ENCODE measurements at regions not wholly inside any gene's neighbourhood (a gene's known extent, or its start where the extent isn't known, plus 50 kb on each side); places are given as distances from the start of the nearest gene placed in this dataset.

GRCh38 chr9:38180656-38181055 lies 111.6 kb upstream of the SHB start:
- H3K79me2 ChIP-seq: no peaks in the 10 kb centered on the region
- no peaks in the 10 kb centered on the region for H3K9me3 ChIP-seq (ENCODE audit: control insufficient read depth, low read length)
- no peak overlapping the region for H3K4me2 ChIP-seq (ENCODE audit: low read length)
- no peak overlapping the region for H3K27ac ChIP-seq
- H3K4me3 ChIP-seq (ENCODE audit: low read depth, low read length): no peak overlapping the region
- no peaks in the 10 kb centered on the region for H3K27me3 ChIP-seq (ENCODE audit: control insufficient read depth, insufficient read depth, low read length)
- H2AFZ ChIP-seq: no peak overlapping the region
- H3K4me1 ChIP-seq: no peaks in the 10 kb centered on the region
- no peak overlapping the region for H3K9ac ChIP-seq
- no peak for TF ChIP-seq CTCF (IDR thresholded peaks at IDR 0.05)
- H3K36me3 ChIP-seq (ENCODE audit: control insufficient read depth, insufficient read depth, low read length): no peaks in the 10 kb centered on the region

GRCh38 chr9:38179965-38180364 lies 110.9 kb upstream of the SHB start:
- Histone ChIP-seq H3K79me2 (no peaks in the 10 kb centered on the region), H2AFZ (no peak overlapping the region), H3K4me3 (ENCODE audit: low read depth, low read length) (no peak overlapping the region), H3K27me3 (ENCODE audit: control insufficient read depth, insufficient read depth, low read length) (no peaks in the 10 kb centered on the region), H3K4me1 (no peaks in the 10 kb centered on the region), H3K9ac (no peak overlapping the region), H3K4me2 (ENCODE audit: low read length) (no peak overlapping the region), H3K27ac (no peak overlapping the region), H3K9me3 (ENCODE audit: control insufficient read depth, low read length) (no peaks in the 10 kb centered on the region), H3K36me3 (ENCODE audit: control insufficient read depth, insufficient read depth, low read length) (no peaks in the 10 kb centered on the region)
- no peak for TF ChIP-seq CTCF (IDR thresholded peaks at IDR 0.05)

- H3K27ac ChIP-seq: no peak overlapping the region
- no peaks in the 10 kb centered on the region for H3K36me3 ChIP-seq (ENCODE audit: control insufficient read depth, insufficient read depth, low read length)
- H3K4me1 ChIP-seq: no peaks in the 10 kb centered on the region
- H3K4me3 ChIP-seq (ENCODE audit: low read depth, low read length): no peak overlapping the region
- no peak overlapping the region for H3K4me2 ChIP-seq (ENCODE audit: low read length)
- no peak overlapping the region for H3K9ac ChIP-seq
- H2AFZ ChIP-seq: no peak overlapping the region
- no peaks in the 10 kb centered on the region for H3K79me2 ChIP-seq
- TF ChIP-seq CTCF (IDR thresholded peaks at IDR 0.05): no peak
- H3K9me3 ChIP-seq (ENCODE audit: control insufficient read depth, low read length): no peaks in the 10 kb centered on the region
- no peaks in the 10 kb centered on the region for H3K27me3 ChIP-seq (ENCODE audit: control insufficient read depth, insufficient read depth, low read length)
Measured at GRCh38 chr9:38178237-38178636, 109.2 kb upstream of the SHB start.

- Histone ChIP-seq H3K9ac (no peak overlapping the region), H3K27ac (no peak overlapping the region), H3K4me2 (ENCODE audit: low read length) (no peak overlapping the region), H3K4me1 (no peaks in the 10 kb centered on the region), H3K79me2 (no peaks in the 10 kb centered on the region), H2AFZ (no peak overlapping the region), H3K36me3 (ENCODE audit: control insufficient read depth, insufficient read depth, low read length) (no peaks in the 10 kb centered on the region), H3K27me3 (ENCODE audit: control insufficient read depth, insufficient read depth, low read length) (no peaks in the 10 kb centered on the region), H3K4me3 (ENCODE audit: low read depth, low read length) (no peak overlapping the region), H3K9me3 (ENCODE audit: control insufficient read depth, low read length) (no peaks in the 10 kb centered on the region)
- TF ChIP-seq CTCF (IDR thresholded peaks at IDR 0.05): no peak
Measured at GRCh38 chr9:38177680-38178079, 108.7 kb upstream of the SHB start.

- no peaks in the 10 kb centered on the region for H3K36me3 ChIP-seq (ENCODE audit: control insufficient read depth, insufficient read depth, low read length)
- no peaks in the 10 kb centered on the region for H3K27me3 ChIP-seq (ENCODE audit: control insufficient read depth, insufficient read depth, low read length)
- no peaks in the 10 kb centered on the region for H3K79me2 ChIP-seq
- no peak overlapping the region for H3K4me2 ChIP-seq (ENCODE audit: low read length)
- H3K9ac ChIP-seq: no peak overlapping the region
- H3K4me3 ChIP-seq (ENCODE audit: low read depth, low read length): no peak overlapping the region
- no peak overlapping the region for H2AFZ ChIP-seq
- H3K27ac ChIP-seq: no peak overlapping the region
- no peak for TF ChIP-seq CTCF (IDR thresholded peaks at IDR 0.05)
- H3K4me1 ChIP-seq: no peaks in the 10 kb centered on the region
- H3K9me3 ChIP-seq (ENCODE audit: control insufficient read depth, low read length): no peaks in the 10 kb centered on the region
Measured at GRCh38 chr9:38176251-38176650, 107.2 kb upstream of the SHB start.
